ENCODE measurements at regions not wholly inside any gene's neighbourhood (a gene's known extent, or its start where the extent isn't known, plus 50 kb on each side); places are given as distances from the start of the nearest gene placed in this dataset.

DNA sequence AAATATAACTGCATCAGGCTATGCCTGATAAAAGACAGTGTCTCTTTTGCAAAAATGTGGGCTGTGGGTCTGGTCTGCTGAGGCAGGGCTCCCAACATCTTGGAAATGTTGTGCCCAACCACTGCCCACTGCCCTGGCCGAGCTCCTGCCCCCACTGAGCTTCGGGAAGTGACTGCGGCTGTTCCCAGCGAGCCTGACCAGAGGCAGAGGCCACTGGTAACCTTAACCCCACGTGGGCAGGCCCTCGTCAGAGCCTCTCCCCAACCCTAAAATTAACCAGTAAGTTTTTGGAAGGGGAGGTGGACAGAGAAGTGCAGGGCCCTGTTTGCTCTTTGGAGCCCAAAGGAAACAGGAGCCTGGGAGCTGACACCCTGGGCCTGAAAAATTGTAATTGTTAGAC is 225.9 kb downstream of the MAFB start:
- H3K27me3 Mint-ChIP-seq (ENCODE audit: insufficient read depth, low read depth, poor library complexity), result peaks cover 4% of the 10 kb centered on the region
- Histone ChIP-seq H3K27me3 (ENCODE audit: insufficient read depth) (no peaks in the 10 kb centered on the region), H3F3A (replicated peaks; ENCODE audit: low read depth) (no peaks in the 10 kb centered on the region), H2AFZ (peak overlapping the region; percentile 80; the same call in 1 of the 2 replicates), H3K4me3 (no peak overlapping the region), H3K9me2 (ENCODE audit: insufficient read depth) (peaks cover 9% of the 10 kb centered on the region; the same call in 1 of the 2 replicates), H3K4me1 (ENCODE audit: insufficient read depth) (no peaks in the 10 kb centered on the region), H4K20me1 (replicated peaks; ENCODE audit: insufficient read depth) (no peaks in the 10 kb centered on the region), H3K79me2 (replicated peaks; ENCODE audit: insufficient read depth) (no peaks in the 10 kb centered on the region), H3K36me3 (ENCODE audit: insufficient read depth) (no peaks in the 10 kb centered on the region), H3K27ac (ENCODE audit: low read depth) (no peak overlapping the region), H3K4me2 (no peak overlapping the region)
- H3K9me3 Mint-ChIP-seq, result no peaks in the 10 kb centered on the region
- H3K4me3 Mint-ChIP-seq, result no peak overlapping the region
- peaks cover 2% of the 10 kb centered on the region; the same call in 1 of the 3 replicates for H3K4me1 Mint-ChIP-seq
- no peaks in the 10 kb centered on the region; the same call in 2 of the 3 replicates for H3K36me3 Mint-ChIP-seq (ENCODE audit: low read depth)
- no peak; the same call in 2 of the 3 replicates for ATAC-seq
- H3K27ac Mint-ChIP-seq, result peak overlapping the region; percentile 40; the same call in 1 of the 2 replicates
- DNase-seq (ENCODE audit: low spot score), result no peak
- no peak for TF ChIP-seq ZNF114 (CRISPR knock-in tag; IDR thresholded peaks at IDR 0.05)

GRCh38 chr20:40462566-40462965 is 226.5 kb downstream of the MAFB start:
- no peak overlapping the region for H3K4me2 ChIP-seq
- Mint-ChIP-seq H3K27ac (no peak overlapping the region), H3K4me3 (no peak overlapping the region), H3K27me3 (ENCODE audit: insufficient read depth, low read depth, poor library complexity) (peaks cover 4% of the 10 kb centered on the region), H3K36me3 (ENCODE audit: low read depth) (no peaks in the 10 kb centered on the region; the same call in 2 of the 3 replicates), H3K4me1 (peaks cover 2% of the 10 kb centered on the region; the same call in 1 of the 3 replicates), H3K9me3 (no peaks in the 10 kb centered on the region)
- no peaks in the 10 kb centered on the region for H3K27me3 ChIP-seq (ENCODE audit: insufficient read depth)
- no peaks in the 10 kb centered on the region for H3K4me1 ChIP-seq (ENCODE audit: insufficient read depth)
- no peak overlapping the region for H2AFZ ChIP-seq
- H3K4me3 ChIP-seq, result no peak overlapping the region
- DNase-seq (ENCODE audit: low spot score) (no peak), ATAC-seq (no peak)
- no peaks in the 10 kb centered on the region for H3F3A ChIP-seq (replicated peaks; ENCODE audit: low read depth)
- H3K36me3 ChIP-seq (ENCODE audit: insufficient read depth), result no peaks in the 10 kb centered on the region
- no peaks in the 10 kb centered on the region for H4K20me1 ChIP-seq (replicated peaks; ENCODE audit: insufficient read depth)
- H3K27ac ChIP-seq (ENCODE audit: low read depth), result no peak overlapping the region
- H3K79me2 ChIP-seq (replicated peaks; ENCODE audit: insufficient read depth), result no peaks in the 10 kb centered on the region
- H3K9me2 ChIP-seq (ENCODE audit: insufficient read depth), result peaks cover 9% of the 10 kb centered on the region; the same call in 1 of the 2 replicates
- TF ChIP-seq, protein P1, sequence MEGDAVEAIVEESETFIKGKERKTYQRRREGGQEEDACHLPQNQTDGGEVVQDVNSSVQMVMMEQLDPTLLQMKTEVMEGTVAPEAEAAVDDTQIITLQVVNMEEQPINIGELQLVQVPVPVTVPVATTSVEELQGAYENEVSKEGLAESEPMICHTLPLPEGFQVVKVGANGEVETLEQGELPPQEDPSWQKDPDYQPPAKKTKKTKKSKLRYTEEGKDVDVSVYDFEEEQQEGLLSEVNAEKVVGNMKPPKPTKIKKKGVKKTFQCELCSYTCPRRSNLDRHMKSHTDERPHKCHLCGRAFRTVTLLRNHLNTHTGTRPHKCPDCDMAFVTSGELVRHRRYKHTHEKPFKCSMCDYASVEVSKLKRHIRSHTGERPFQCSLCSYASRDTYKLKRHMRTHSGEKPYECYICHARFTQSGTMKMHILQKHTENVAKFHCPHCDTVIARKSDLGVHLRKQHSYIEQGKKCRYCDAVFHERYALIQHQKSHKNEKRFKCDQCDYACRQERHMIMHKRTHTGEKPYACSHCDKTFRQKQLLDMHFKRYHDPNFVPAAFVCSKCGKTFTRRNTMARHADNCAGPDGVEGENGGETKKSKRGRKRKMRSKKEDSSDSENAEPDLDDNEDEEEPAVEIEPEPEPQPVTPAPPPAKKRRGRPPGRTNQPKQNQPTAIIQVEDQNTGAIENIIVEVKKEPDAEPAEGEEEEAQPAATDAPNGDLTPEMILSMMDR (conservative IDR thresholded peaks at IDR 0.05; ENCODE audit: low read depth in 2 of 2), result no peak
- TF ChIP-seq, protein P2, sequence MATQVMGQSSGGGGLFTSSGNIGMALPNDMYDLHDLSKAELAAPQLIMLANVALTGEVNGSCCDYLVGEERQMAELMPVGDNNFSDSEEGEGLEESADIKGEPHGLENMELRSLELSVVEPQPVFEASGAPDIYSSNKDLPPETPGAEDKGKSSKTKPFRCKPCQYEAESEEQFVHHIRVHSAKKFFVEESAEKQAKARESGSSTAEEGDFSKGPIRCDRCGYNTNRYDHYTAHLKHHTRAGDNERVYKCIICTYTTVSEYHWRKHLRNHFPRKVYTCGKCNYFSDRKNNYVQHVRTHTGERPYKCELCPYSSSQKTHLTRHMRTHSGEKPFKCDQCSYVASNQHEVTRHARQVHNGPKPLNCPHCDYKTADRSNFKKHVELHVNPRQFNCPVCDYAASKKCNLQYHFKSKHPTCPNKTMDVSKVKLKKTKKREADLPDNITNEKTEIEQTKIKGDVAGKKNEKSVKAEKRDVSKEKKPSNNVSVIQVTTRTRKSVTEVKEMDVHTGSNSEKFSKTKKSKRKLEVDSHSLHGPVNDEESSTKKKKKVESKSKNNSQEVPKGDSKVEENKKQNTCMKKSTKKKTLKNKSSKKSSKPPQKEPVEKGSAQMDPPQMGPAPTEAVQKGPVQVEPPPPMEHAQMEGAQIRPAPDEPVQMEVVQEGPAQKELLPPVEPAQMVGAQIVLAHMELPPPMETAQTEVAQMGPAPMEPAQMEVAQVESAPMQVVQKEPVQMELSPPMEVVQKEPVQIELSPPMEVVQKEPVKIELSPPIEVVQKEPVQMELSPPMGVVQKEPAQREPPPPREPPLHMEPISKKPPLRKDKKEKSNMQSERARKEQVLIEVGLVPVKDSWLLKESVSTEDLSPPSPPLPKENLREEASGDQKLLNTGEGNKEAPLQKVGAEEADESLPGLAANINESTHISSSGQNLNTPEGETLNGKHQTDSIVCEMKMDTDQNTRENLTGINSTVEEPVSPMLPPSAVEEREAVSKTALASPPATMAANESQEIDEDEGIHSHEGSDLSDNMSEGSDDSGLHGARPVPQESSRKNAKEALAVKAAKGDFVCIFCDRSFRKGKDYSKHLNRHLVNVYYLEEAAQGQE (IDR thresholded peaks at IDR 0.05; ENCODE audit: unreplicated experiment), result no peak
- TF ChIP-seq EZH2phosphoT487 (IDR thresholded peaks at IDR 0.05; ENCODE audit: unreplicated experiment), result no peak
- TF ChIP-seq EZH2 (IDR thresholded peaks at IDR 0.05; ENCODE audit: low read depth, unreplicated experiment), result no peak
- TF ChIP-seq ETS1 (IDR thresholded peaks at IDR 0.05), result no peak
- TF ChIP-seq STAT1 (IDR thresholded peaks at IDR 0.05; ENCODE audit: unreplicated experiment), result no peak
- TF ChIP-seq ZNF114 (CRISPR knock-in tag; IDR thresholded peaks at IDR 0.05), result no peak
- TF ChIP-seq ZNF331 (CRISPR knock-in tag; IDR thresholded peaks at IDR 0.05; ENCODE audit: low read depth), result no peak
- TF ChIP-seq CREB1 (CRISPR knock-in tag; IDR thresholded peaks at IDR 0.05; ENCODE audit: low read depth), result no peak
- TF ChIP-seq JUNB (IDR thresholded peaks at IDR 0.05; ENCODE audit: unreplicated experiment), result no peak
